ENCODE measurements at regions not wholly inside any gene's neighbourhood (a gene's known extent, or its start where the extent isn't known, plus 50 kb on each side); places are given as distances from the start of the nearest gene placed in this dataset.

DNA sequence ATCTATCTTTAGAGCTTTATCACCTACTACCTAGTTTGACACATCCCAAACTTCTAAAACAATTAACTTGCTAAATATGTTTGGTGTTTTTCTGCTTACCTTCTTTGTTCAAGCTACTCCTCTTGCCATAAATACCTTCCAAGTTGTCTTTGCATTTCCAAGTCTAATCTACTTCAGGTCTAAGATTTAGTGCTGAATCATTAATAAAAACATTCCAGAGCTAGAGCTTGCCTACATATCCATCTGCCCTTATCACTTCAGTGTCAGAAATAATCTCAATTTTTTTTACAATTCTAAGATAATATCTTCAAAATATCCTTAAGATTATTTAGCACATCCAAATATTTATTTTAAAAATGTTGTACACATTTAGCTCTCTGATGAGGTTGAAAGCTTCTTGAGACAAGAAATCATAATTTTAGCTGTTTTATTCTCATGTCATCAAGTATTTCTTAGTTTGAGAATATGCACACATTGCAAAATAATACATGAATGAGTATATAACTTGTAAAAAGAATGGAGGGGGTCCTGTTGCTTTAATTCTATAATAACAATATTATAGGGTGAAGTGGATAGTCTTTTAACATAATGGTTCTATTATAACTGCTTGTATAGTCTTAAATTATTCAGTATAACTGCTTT lies 466.3 kb downstream of the SEMA3D start:
- Histone ChIP-seq H4K20me1 (ENCODE audit: control insufficient read depth, insufficient read depth) (no peaks in the 10 kb centered on the region), H3K4me2 (ENCODE audit: control insufficient read depth, insufficient read depth) (no peak overlapping the region), H3K36me3 (ENCODE audit: control insufficient read depth in 2 of 2, insufficient read depth in 2 of 2, low read length in 1 of 2) (no peaks in the 10 kb centered on the region), H3K4me1 (ENCODE audit: control insufficient read depth, insufficient read depth, low read length) (no peaks in the 10 kb centered on the region), H3K9me3 (replicated peaks; ENCODE audit: control insufficient read depth, insufficient read depth, low read length) (no peaks in the 10 kb centered on the region), H3K9ac (ENCODE audit: control insufficient read depth, insufficient read depth, low read length) (no peak overlapping the region), H3K27me3 (replicated peaks in 1 of 2; ENCODE audit: control insufficient read depth in 2 of 2, insufficient read depth in 2 of 2, low read length in 1 of 2) (no peaks in the 10 kb centered on the region), H2AFZ (ENCODE audit: control insufficient read depth, low read depth, low read length) (no peak overlapping the region), H3K4me3 (no peak overlapping the region), H3K27ac (ENCODE audit: control insufficient read depth, insufficient read depth) (no peak overlapping the region), H3K79me2 (ENCODE audit: control insufficient read depth, insufficient read depth, low read length) (no peaks in the 10 kb centered on the region)
- ChIA-PET CTCF (no interaction called here), RAD21 (ENCODE audit: unreplicated experiment) (no interaction called here), SMC1A (ENCODE audit: uncharacterized antibody, unreplicated experiment) (interaction anchor here (0.7 to 1.1 kb wide), 2 partner anchors 17 to 456 kb away, joined by 3 read pairs; no protein-coding TSS in a partner anchor), POLR2A (no interaction called here)
- BruUV-seq (replicated peaks), result no TSS peak
- intact Hi-C loops (cut with micrococcal nuclease; ENCODE audit: unreplicated experiment) (no loop called here), in situ Hi-C loops (cut with MboI) (no loop called here)
- DNase-seq (ENCODE audit: low read depth, low spot score), result no peak
- TF ChIP-seq, protein P1, sequence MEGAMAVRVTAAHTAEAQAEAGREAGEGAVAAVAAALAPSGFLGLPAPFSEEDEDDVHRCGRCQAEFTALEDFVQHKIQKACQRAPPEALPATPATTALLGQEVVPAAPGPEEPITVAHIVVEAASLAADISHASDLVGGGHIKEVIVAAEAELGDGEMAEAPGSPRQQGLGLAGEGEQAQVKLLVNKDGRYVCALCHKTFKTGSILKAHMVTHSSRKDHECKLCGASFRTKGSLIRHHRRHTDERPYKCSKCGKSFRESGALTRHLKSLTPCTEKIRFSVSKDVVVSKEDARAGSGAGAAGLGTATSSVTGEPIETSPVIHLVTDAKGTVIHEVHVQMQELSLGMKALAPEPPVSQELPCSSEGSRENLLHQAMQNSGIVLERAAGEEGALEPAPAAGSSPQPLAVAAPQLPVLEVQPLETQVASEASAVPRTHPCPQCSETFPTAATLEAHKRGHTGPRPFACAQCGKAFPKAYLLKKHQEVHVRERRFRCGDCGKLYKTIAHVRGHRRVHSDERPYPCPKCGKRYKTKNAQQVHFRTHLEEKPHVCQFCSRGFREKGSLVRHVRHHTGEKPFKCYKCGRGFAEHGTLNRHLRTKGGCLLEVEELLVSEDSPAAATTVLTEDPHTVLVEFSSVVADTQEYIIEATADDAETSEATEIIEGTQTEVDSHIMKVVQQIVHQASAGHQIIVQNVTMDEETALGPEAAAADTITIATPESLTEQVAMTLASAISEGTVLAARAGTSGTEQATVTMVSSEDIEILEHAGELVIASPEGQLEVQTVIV (IDR thresholded peaks at IDR 0.05; ENCODE audit: borderline replicate concordance, partially characterized antibody), result no peak
- TF ChIP-seq ZBED1 (IDR thresholded peaks at IDR 0.05; ENCODE audit: borderline replicate concordance), result no peak
- no peak for TF ChIP-seq FOXM1 (IDR thresholded peaks at IDR 0.05; ENCODE audit: low read depth, low read length)
- no peak for TF ChIP-seq HDAC2 (IDR thresholded peaks at IDR 0.05)
- no peak for TF ChIP-seq FOXK2 (IDR thresholded peaks at IDR 0.05)
- no peak for TF ChIP-seq MYB (IDR thresholded peaks at IDR 0.05; ENCODE audit: borderline replicate concordance, low read depth, low read length)
- TF ChIP-seq, protein P2, sequence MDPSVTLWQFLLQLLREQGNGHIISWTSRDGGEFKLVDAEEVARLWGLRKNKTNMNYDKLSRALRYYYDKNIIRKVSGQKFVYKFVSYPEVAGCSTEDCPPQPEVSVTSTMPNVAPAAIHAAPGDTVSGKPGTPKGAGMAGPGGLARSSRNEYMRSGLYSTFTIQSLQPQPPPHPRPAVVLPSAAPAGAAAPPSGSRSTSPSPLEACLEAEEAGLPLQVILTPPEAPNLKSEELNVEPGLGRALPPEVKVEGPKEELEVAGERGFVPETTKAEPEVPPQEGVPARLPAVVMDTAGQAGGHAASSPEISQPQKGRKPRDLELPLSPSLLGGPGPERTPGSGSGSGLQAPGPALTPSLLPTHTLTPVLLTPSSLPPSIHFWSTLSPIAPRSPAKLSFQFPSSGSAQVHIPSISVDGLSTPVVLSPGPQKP (IDR thresholded peaks at IDR 0.05; ENCODE audit: low read depth, low read length), result no peak
- TF ChIP-seq, protein P3, sequence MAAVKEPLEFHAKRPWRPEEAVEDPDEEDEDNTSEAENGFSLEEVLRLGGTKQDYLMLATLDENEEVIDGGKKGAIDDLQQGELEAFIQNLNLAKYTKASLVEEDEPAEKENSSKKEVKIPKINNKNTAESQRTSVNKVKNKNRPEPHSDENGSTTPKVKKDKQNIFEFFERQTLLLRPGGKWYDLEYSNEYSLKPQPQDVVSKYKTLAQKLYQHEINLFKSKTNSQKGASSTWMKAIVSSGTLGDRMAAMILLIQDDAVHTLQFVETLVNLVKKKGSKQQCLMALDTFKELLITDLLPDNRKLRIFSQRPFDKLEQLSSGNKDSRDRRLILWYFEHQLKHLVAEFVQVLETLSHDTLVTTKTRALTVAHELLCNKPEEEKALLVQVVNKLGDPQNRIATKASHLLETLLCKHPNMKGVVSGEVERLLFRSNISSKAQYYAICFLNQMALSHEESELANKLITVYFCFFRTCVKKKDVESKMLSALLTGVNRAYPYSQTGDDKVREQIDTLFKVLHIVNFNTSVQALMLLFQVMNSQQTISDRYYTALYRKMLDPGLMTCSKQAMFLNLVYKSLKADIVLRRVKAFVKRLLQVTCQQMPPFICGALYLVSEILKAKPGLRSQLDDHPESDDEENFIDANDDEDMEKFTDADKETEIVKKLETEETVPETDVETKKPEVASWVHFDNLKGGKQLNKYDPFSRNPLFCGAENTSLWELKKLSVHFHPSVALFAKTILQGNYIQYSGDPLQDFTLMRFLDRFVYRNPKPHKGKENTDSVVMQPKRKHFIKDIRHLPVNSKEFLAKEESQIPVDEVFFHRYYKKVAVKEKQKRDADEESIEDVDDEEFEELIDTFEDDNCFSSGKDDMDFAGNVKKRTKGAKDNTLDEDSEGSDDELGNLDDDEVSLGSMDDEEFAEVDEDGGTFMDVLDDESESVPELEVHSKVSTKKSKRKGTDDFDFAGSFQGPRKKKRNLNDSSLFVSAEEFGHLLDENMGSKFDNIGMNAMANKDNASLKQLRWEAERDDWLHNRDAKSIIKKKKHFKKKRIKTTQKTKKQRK (IDR thresholded peaks at IDR 0.05; ENCODE audit: low read depth, low read length), result no peak
- TF ChIP-seq RB1 (IDR thresholded peaks at IDR 0.05; ENCODE audit: borderline replicate concordance), result no peak
- no peak for TF ChIP-seq HDGF (IDR thresholded peaks at IDR 0.05)
- no peak for TF ChIP-seq NFYA (IDR thresholded peaks at IDR 0.05; ENCODE audit: borderline replicate concordance, low read depth, low read length)
- TF ChIP-seq MYC (IDR thresholded peaks at IDR 0.05; ENCODE audit: insufficient read depth, insufficient read length, insufficient replicate concordance, low read length, severe bottlenecking), result no peak
- no peak for TF ChIP-seq HCFC1 (IDR thresholded peaks at IDR 0.05; ENCODE audit: low read length)
- TF ChIP-seq MEF2A (IDR thresholded peaks at IDR 0.05; ENCODE audit: insufficient read depth, low read depth, low read length), result no peak
- FAIRE-seq, result no peak
- no peak for ATAC-seq

Measured in GM12878 (cell line).